Activated CD4-positive, alpha-beta T cell treated with anti-CD3 and anti-CD28 coated beads, Interleukin-10, Interleukin-2, amounts not matched to agents 100 ng/mL and 50 ng/mL, durations not matched to agents 16 hours and 8 hours (primary cell): ENCODE measurements at regions not wholly inside any gene's neighbourhood (a gene's known extent, or its start where the extent isn't known, plus 50 kb on each side); places are given as distances from the start of the nearest gene placed in this dataset.
"Not testable (repeated sequence)": the region's sequence is repeated elsewhere in the genome, so short reads cannot be mapped to it uniquely, and the experiment has no call there.

Experiments
- DNase-seq: peaks from one replicate; pipeline ENCODE4 v3.0.0-alpha.2; 2020

DNA sequence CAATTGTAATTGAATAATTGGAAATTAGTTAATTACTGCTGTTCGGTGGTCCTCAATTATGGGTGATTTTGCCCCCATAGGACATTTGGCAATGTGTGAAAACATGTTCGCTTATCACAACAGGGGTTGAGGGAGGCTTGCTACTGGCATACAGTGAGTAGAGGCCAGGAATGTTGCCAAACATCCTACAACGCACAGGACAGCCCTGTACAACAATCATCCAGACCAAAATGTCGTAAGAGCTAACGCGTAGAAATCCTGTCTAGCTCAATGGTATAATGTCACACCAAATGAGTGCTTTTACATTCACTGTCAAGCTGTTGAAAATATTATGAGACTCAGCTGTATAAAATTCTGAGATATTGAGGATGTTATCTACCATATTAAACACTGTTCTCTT is 464.4 kb upstream of the TUSC1 start:
- no peak for DNase-seq

DNA sequence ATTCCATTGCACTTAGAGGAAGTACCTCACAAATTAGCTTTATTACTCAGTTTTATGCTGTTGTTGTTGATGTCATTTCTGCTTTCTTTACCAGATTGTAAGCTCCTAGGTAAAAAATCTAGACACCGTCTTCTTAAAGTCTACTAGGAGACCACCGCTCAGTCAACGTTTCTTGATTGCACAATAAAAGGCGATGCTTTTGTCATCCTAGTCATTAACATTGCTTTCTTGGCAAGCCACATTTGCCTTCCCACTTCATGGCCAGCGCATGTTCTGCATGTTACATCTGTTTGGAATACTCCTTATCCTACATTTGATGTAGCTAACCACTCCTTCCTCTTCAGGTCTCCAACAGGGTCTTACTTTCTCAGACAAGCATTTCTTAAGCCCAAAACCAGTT is 464.0 kb upstream of the TUSC1 start:
- no peak for DNase-seq

DNA sequence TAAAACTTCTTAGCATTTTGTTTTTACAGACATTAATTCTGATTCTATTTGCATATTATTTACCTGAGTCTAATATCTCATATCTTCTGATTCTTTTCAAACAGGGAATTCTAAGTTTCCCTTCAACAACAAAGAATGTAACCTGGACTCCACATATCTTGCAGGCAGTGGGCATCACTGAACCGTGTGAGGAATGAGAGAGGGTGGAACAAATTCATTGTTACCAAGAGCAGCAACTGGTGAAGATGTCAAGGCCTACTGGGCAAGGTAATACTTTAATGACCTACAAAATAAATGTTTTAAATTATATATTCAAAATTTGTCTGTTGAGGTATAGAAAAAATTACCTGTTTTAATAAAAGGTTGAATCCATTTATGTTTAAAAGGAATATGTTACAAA is 455.3 kb upstream of the TUSC1 start:
- DNase-seq = no peak

DNA sequence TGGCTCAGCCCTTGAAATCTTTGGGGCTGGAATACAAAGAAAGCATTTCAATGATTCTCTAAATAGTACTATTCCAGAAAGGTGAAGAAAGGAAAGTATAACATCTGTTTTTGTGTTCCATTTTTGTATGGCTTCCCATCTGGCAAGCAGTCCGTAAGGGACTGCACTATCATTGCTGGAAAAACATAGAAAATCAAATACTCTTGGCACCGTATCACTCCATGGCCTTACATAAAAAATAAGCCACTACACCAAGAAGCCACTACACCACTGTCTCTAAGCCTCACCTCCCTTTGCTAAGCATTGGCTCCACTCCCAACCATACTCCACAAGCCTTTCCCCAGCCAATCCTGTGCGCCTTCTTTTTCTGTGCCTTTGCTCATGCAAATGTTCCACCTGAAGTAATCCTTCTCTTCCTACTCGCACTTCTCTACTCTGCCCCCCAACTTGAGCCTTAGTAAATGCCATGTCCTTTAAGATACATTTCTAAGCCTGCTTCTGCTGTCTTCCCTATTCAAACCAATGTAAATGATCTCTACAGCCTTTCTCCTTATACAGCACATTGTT is 454.6 kb upstream of the TUSC1 start:
- DNase-seq = no peak

DNA sequence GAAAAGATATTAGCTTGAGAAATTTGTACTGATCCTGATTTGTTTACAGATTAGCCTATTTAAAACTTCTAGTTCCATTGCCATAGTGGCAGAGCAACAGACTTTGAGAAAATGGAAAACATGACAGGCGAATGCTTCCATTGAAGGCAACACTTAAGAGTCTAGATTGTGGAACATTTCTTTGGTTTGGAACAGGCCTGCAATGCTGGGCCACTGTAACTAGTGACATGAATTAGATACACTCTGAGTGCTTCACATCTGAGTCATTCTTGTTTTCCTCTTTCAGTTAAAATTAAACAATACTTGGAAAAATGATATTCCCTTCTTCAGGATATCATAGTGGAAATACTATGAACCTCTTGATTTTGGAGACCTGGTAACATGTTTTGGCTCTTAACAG is 453.6 kb upstream of the TUSC1 start:
- DNase-seq = no peak

DNA sequence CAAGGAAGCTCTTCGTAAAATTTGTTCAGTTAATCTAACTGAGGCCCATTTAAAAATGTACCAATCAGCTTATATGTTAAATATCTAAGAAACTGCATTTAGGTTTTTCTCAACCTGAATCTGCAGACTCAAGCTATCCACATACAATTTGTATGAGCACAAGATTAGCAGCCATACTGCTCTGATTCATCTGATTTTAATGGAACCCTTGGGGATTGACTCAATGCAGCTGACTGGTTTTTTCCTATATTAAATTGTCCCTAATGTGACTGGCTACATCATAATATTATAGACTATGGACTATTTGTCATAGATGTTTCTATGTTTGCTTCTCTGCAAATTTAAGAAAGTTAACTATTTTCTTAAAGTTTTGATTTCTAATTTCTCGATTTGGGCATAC is 451.0 kb upstream of the TUSC1 start:
- DNase-seq = no peak

DNA sequence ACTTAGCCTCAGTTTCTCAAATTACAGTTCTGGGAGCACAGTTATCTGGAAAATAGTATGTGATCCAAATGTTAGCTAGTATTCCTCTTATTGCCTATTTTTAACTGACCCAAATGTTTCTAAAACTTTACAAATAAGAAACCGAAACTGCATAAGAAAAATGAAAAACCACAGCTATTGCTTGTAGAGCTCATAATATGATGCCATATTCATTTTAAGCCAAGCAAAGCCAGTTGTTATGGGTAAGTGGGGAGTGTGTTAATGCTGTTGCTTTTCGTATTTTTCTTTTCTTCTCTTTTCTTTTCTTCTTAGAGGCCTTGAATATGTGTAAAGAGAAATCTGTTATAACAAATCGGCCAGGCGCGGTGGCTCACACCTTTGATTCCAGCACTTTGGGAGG is 447.4 kb upstream of the TUSC1 start:
- no peak for DNase-seq

DNA sequence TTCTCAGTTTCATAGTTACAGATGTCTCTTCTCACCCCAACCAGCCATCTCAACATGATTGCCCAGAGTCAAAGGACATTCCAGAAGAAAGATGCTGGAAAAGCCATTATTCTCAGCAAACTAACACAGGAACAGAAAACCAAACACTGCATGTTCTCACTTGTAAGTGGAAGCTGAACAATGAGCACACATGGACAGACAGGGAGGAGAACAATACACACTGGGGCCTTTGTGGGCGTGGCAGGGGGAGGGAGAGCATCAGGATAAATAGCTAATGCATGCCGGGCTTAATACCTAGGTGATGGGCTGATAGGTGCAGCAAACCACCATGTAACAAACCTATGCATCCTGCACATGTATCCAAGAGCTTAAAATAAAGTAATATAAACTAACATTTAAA is 437.8 kb upstream of the TUSC1 start:
- DNase-seq = not testable (repeated sequence)

DNA sequence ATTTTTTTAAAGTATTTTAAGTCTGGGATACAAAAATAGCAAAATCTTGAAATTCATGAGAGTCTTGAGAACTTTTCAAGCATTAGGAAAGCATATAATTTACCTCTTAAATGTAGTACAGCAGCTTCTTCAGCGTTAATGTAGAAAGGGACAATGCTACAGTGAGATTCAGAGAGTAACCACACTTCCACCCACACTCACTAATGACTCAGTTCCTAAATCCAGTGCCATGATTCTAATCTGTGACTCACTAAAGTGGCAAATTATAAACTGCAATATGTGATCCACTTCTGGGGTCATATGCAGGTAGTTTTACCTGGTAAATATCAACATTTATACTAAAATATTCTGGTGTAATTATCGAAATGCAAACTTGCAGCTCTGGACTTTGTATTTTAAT is 434.5 kb upstream of the TUSC1 start:
- DNase-seq = no peak

DNA sequence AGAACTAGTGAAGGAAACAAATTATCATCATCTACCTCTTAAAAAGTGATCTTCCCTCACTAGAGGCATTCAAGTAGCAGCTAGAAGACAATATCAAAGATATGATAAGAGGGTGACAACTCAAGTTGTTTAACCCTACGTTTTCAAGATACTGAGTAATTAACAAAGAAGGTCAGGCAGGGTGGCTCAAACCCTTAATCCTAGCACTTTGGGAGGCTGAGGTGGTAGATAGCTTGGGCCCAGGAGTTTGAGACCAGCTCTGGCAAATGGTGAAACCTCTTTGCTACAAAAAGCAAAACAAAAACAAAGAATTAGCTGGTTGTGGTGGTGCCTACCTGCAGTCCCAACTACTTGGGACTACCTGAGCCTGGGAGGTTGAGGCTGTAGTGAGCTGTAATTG is 408.2 kb upstream of the TUSC1 start:
- no peak for DNase-seq

DNA sequence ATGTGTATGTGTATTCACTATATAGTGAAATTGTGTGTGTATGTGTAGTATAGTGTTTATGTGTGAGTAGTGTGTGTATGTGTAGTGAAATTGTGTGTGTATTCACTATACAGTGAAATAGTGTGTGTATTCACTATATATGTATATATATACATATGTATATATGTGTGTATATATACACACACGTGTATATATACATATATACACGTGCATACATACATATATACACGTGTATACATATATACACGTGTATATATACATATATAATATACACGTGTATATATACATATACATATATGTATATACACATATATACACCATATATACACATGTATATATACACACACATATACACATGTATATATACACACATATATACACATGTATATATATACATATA is 403.6 kb upstream of the TUSC1 start:
- no peak for DNase-seq

DNA sequence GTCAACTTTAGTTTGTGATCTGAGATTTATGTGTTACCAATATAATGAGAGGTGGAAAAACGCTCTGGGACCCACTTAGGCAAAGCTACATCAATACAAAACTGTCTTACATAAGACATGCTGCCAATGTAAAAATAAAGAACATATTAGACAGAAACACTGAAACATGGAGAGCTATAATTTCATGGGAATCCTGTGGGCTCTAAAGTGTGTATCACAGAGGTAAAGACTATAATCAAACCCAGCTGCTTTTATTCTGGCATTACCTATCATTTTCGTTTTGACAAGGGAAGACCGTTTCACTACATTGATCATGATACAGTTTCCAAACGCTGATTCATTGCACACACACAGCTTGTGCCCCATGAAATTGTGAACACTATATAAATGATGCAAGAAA is 400.5 kb upstream of the TUSC1 start:
- no peak for DNase-seq

DNA sequence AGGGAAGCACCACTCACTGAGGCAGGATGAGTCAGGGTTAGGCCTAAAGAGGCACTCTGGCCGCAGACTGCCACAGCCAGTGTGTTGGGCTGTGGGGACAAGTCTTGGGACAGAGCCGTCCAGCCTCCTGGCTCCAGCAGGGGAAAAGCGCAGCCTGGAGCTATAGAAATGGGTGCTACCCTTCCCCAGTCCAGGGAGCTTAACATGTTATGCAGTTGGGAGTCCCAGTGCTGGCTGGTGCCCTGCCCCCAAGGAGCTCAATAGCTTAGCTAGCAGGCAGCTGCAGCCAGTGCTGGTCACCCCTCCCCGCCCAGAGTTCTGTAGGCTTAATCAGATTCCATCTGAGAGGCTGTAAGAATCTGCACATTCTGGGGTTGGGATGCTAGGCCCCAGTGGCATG is 399.6 kb upstream of the TUSC1 start:
- DNase-seq = no peak

DNA sequence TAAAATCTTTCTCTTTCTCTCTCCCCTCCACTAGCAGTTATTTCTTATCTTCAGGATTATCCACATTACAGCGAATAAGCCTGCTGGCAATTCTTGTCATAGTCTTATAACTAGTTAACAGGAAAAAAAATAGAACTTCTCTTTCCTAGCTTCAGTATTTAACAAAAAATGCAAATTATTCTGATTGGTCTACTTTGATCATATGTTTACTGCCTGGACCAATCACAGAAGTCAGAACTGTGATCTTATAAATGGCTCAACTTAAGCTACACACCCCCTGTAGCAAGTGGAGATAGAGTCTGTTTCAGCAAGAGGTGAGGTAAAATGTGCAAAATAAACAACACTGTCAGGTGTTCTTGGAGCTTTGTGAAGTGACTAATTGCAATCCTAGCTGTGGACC is 389.4 kb upstream of the TUSC1 start:
- DNase-seq = no peak

DNA sequence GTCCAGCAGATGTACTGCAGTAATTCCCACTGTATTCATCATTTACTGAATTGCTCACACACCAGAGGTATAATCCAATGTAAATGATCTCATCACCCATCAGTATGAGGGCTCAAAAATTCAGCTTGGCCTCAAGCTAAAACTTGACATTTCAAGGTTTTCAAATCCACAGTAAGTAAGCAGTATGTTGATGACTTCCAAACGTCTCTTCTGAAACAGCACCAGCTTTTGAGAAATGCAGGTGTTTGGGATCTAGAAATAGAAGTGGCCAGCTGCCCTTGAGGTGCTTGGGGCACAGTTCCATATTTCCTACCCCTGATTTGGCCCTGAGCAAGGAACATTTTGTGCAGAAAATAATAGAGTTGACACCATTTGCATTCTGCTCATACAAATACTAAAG is 388.0 kb upstream of the TUSC1 start:
- DNase-seq = no peak

DNA sequence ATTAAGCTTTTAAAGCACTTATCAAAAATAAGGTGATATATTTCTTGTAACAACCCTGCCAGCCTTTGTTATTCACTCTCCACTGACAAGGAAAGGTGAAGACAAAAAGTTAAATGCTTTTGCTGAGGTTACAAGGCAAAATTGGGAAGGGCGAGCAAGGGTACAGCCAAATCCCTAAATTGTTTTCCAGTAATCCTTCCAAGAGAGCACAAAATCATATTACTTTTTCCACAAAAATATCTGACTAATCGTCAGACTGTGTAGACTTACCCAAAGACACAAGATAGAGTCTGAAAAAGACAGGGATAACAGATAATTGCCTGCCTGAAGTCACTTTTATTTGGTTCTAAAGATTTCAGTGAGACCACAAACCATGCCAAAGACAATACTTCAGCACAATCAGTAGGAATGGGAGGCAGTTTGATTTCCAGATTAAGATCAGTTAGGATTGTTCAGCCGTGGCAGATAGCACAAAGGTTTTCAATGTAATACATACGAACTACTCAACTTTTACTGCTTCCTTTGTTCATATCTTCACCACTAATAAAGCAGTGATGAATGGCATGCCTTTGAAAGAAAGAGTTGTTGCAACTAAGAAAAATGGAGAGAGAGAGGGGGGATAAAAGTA is 383.8 kb upstream of the TUSC1 start:
- no peak for DNase-seq

DNA sequence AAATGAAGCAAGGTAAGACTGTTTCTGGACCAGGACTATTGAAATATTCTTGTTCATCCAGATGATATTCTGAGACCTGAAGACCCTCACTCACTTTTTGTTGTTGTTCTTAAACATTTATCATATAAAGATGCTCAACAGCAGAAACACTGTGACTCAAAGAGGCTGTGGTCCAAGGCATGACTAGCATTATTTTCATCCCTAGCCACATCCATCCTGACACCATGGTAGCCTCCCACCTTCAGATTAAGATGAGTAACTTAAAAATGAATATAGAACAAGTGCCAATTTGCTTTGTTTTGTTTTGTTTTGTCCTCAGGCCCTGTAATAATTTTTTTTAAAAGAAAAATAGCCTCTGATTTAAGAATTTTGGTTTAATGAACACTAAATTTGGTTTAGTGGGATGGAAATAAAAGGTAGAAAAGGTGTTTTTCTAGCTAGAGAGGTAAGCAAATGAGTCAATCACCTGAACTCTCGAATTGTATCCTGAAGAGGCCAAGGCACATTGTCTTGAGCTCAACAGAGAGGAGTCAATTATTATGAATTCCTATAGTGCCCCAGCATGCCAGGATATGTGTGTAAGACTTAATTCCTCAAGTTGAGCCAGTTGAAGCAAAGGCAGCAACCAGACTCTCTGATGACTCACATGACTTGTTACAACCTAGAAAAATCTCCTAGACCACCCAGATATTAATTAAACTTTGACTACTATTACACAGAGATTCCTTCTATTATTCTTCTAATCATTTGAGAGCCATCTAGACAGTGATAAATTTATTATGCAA is 380.1 kb upstream of the TUSC1 start:
- DNase-seq = no peak

DNA sequence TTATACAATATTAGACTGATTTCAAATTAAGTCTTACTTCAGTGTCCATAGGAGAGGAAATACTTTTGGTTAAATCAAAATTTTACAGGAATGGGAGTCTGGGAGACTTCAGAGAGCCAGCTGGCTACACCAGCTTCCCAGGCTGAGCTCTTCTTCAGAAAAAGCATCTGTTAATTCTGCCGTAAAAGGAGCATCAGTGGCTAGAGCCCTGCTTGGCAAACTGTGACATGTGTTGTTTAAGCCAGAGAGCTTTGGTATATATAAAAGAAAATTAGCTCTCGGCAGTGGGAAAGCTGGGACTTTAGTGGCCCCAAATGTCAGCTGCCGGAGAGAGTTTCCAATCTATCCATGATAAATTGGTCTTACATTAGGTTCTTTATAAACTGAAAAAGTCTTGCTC is 378.8 kb upstream of the TUSC1 start:
- no peak for DNase-seq

DNA sequence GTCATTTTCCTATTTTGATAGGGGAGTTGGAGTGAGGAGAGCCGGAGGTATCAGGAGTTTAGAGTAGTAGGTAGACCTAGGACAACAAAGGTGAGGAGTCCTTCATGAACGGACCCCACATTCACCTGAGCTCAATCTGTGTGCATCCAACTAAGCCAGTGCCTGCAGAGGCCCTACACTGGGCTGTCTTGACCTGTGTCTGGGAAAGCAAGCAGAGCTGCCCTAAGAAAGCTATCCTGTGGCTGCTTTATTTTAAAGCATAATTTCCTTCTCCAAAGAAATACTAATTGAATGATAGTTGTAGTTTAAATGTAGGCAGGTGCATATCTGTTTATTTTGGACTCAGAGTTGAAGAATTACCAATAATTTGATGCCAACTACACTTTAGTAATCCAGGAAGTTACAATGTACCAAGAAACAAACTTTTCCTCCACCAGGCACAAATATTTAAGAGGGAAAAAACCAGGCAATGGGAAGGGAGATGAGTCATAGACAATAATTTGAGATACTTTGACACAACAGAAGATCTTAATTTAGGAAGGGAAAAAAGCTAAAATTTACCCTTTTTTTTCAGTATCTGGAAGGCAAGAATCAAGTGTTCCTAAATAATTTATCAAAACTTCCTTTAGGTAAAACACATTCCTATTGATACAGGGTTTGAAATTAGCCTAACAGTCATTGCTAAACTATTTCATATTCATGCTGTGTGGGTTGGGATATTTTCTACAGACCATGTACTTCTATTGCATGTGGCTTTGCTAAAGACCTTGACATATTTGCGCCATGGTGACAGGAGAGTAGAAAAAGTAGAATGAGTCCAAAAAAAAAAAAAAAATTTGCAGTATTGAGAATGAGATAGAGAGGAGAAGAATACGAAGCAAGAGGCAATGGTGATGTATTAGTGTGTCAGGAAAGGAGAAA is 376.6 kb upstream of the TUSC1 start:
- no peak for DNase-seq

DNA sequence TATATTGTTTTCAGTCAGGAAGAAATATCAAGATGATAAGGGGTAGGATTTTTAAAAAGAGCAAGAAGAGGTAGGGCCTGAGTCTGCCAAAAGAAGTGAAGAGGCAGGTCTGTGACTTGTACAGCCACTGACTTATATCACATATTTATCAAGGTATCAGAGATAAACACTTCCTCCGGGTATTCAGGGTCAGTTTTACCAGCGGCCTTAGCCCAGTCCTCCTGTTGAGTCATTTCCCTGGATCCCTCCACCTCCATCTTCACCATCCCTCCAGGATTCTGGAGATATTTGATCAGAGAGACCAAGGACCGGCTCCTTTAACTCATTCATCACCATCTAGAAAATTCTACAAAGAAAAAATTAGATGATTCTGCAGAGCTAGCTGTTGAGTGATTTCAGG is 375.7 kb upstream of the TUSC1 start:
- no peak for DNase-seq

DNA sequence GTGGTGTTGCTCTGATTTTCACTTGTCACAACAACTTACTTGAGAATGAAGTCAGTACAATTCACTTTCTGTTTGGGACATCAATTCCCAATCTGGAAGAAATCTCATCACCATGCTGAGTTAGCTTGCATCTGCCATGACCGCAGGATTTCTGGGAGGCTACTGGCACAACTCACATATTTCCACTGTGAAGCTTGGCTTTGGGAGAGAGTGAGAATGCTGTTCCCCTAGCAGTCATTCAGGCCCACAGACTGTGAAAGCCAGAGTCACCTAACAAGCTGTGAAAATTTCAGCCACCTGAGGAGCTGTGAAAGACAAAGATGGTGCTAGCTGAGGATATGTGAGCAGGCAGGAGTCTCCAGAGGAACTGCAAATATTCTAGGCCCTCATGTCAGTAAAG is 365.2 kb upstream of the TUSC1 start:
- no peak for DNase-seq

DNA sequence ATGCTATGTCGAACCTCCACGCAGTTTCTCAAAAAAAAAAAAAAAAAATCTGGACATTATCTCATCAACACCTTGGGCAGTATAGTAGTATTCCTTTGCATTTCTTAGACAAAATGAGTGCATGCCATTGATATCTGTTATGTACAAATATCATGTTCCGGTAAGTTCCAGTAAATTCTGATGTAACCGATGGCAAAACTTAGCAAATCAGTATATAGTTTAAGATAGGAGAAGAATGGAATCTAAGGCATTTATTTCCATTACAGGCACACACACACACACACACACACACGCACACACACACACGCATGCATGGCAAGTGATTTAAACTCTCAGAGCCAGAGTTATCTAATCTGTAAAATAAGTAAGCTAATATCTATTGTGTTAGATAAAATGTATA is 356.5 kb upstream of the TUSC1 start:
- no peak for DNase-seq

DNA sequence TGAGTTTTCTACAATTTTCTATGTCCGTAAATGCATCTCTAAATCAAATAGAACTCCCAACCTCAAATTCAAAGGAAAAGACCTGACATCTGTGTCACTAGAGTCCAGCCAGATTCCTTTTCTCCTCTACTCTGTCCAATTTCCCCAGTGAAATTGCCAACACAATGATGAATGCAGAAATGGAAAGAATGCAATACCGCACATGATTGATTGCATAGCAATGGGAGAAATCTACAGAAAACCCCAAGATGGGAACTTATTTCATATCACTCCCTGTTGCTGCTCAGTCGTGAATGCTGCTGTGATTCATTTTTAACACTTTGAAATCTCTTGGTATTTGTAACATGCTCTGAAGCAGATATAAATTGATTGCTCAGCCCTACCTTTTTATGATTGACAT is 355.1 kb upstream of the TUSC1 start:
- DNase-seq = no peak
